Small intestine (tissue), 7 donors: ENCODE measurements at regions not wholly inside any gene's neighbourhood (a gene's known extent, or its start where the extent isn't known, plus 50 kb on each side); places are given as distances from the start of the nearest gene placed in this dataset.
"Not testable (repeated sequence)": the region's sequence is repeated elsewhere in the genome, so short reads cannot be mapped to it uniquely, and the experiment has no call there.

Experiments used
- DNase-seq, 2 donors: peaks; one replicate each; pipeline versions ENCODE4 v3.0.0 to v3.0.0-alpha.2; 2013
- FAIRE-seq: peaks from 2 replicates; lab custom pipeline; 2012; peaks lifted over from hg19 to GRCh38; lab: Jason Lieb, UNC
- H3K27ac ChIP-seq, 3 donors: one replicate each; pipeline ENCODE4 v1.5.1; 2013; ENCODE audit warnings: low read length in 2 of 3, mild to moderate bottlenecking in 2 of 3, control low read depth in 1 of 3, inconsistent platforms in 1 of 3, low read depth in 1 of 3, moderate library complexity in 1 of 3
- H3K27me3 ChIP-seq, 3 donors: one replicate each; pipeline ENCODE4 v1.6.1; 2013; ENCODE audit warnings: low read length in 3 of 3, inconsistent platforms in 1 of 3; ENCODE audit not compliant: control insufficient read depth in 3 of 3, insufficient read depth in 3 of 3
- H3K36me3 ChIP-seq, 3 donors: one replicate each; pipeline ENCODE4 v1.6.1; 2013; ENCODE audit warnings: low read length in 3 of 3, inconsistent platforms in 1 of 3, low read depth in 1 of 3, mild to moderate bottlenecking in 1 of 3, moderate library complexity in 1 of 3; ENCODE audit not compliant: control insufficient read depth in 3 of 3, insufficient read depth in 2 of 3
- H3K4me1 ChIP-seq, 3 donors: one replicate each; pipeline ENCODE4 v1.6.1; 2013; ENCODE audit warnings: low read length in 2 of 3, inconsistent platforms in 1 of 3, low read depth in 1 of 3, mild to moderate bottlenecking in 1 of 3, moderate library complexity in 1 of 3; ENCODE audit not compliant: control insufficient read depth in 3 of 3, insufficient read depth in 2 of 3
- H3K4me3 ChIP-seq, 3 donors: one replicate each; pipeline ENCODE4 v1.5.1; 2013; ENCODE audit warnings: low read length in 3 of 3, control low read depth in 1 of 3, inconsistent platforms in 1 of 3, low read depth in 1 of 3, mild to moderate bottlenecking in 1 of 3, moderate library complexity in 1 of 3
- H3K9me3 ChIP-seq, 2 donors: one replicate each; pipeline ENCODE4 v1.6.1; 2013; ENCODE audit warnings: low read depth in 1 of 2, low read length in 1 of 2; ENCODE audit not compliant: control insufficient read depth in 2 of 2, insufficient read depth in 1 of 2
- WGBS, 3 donors: extraction: QIAGEN DNeasy Blood & Tissue Kit; methylation state at CpG; one replicate each; pipeline ENCODE4 v1.1.7; 2013; 5-methylcytosine and 5-hydroxymethylcytosine counted together
- donor health status: healthy with polysubstance abuse.
- donor health status: control.
- donor health status: control.
- donor health status: Bipolar disorder and iron deficiency.
- donor health status: healthy.

- peak overlapping the region in 1 of 3 donors; percentile 52 for H3K4me3 ChIP-seq
- H3K36me3 ChIP-seq, FAIRE-seq, H3K27me3 ChIP-seq, H3K9me3 ChIP-seq: not testable (repeated sequence)
- peak; percentile 27 to 42 for DNase-seq
- peak overlapping the region in 2 of 3 donors; percentile 72 to 82 for H3K27ac ChIP-seq
- 12 to 26% (median 22%) methylated on average over 6 to 8 of the region's 8 CpGs for WGBS, 3 donors
- H3K4me1 ChIP-seq, result peaks cover 0 to 10% (median 0%) of the 10 kb centered on the region in 3 donors
Observed at GRCh38 chr11:67806728-67807235, 132.4 kb upstream of the ALDH3B2 start.

GRCh38 chr11:67806183-67806582, 131.8 kb upstream of the ALDH3B2 start:
- peaks cover 0 to 10% (median 0%) of the 10 kb centered on the region in 3 donors for H3K4me1 ChIP-seq
- not testable (repeated sequence) for H3K9me3 ChIP-seq, H3K27me3 ChIP-seq, FAIRE-seq, H3K36me3 ChIP-seq
- peak overlapping the region; percentile 30 to 52 (median 51) for H3K4me3 ChIP-seq
- 0 to 1% (median 1%) methylated on average over 11 to 26 of the region's 26 CpGs for WGBS, 3 donors
- DNase-seq, result peak in 1 of 2 donors; percentile 78
- H3K27ac ChIP-seq, result peak overlapping the region; percentile 72 to 82 (median 74)

GRCh38 chr11:67805253-67806126, 131.1 kb upstream of the ALDH3B2 start:
- not testable (repeated sequence) for H3K9me3 ChIP-seq, H3K36me3 ChIP-seq, H3K27me3 ChIP-seq
- Histone ChIP-seq H3K4me3 (peak overlapping the region; percentile 57 to 78 (median 68)), H3K27ac (peak overlapping the region; percentile 74 to 96 (median 82)), H3K4me1 (peaks cover 0 to 10% (median 0%) of the 10 kb centered on the region in 3 donors)
- DNase-seq, result peak; percentile 97
- 0 to 1% (median 1%) methylated on average over 48 to 66 of the region's 66 CpGs for WGBS, 3 donors
- peak; percentile 57 for FAIRE-seq

- Histone ChIP-seq H3K27ac (peak overlapping the region in 2 of 3 donors; percentile 45 to 72), H3K4me3 (peak overlapping the region; percentile 57 to 78 (median 68)), H3K4me1 (peaks cover 0 to 10% (median 0%) of the 10 kb centered on the region in 3 donors)
- H3K36me3 ChIP-seq, H3K9me3 ChIP-seq, FAIRE-seq, H3K27me3 ChIP-seq: not testable (repeated sequence)
- 2 to 3% (median 3%) methylated on average over 40 to 47 of the region's 47 CpGs for WGBS, 3 donors
- peak in 1 of 2 donors; percentile 34 for DNase-seq
Observed at GRCh38 chr11:67804435-67805252, 130.2 kb upstream of the ALDH3B2 start.

GRCh38 chr11:67803519-67803918, 129.1 kb upstream of the ALDH3B2 start:
- not testable (repeated sequence) for FAIRE-seq, H3K4me3 ChIP-seq, H3K27ac ChIP-seq, H3K27me3 ChIP-seq, DNase-seq, H3K9me3 ChIP-seq, H3K36me3 ChIP-seq
- peaks cover 0 to 10% (median 0%) of the 10 kb centered on the region in 3 donors for H3K4me1 ChIP-seq
- 74 to 79% (median 77%) methylated on average over 4 of the region's 4 CpGs for WGBS, 3 donors

DNA sequence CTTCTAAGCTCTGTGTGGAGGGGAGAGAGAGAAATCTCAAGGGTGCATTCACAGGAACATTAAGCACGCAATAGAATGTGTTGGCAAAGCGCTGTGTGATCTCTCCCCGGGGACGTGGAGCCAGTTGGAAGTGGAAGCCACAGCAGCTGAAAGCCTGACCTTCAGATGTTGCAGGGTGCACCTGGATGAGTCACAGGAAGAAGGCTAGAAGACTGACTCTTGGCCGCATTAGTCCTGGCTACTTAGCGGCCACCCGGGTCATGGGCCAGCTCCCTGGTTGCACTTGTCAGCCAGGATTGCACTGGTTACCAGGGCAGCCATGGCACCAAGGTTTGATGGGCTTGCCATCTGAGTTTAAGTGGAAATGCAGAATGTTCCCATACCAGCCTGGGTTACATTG, 128.6 kb upstream of the ALDH3B2 start:
- not testable (repeated sequence) for DNase-seq, FAIRE-seq, H3K27ac ChIP-seq, H3K36me3 ChIP-seq, H3K9me3 ChIP-seq, H3K27me3 ChIP-seq, H3K4me3 ChIP-seq
- H3K4me1 ChIP-seq, result peaks cover 0 to 10% (median 0%) of the 10 kb centered on the region in 3 donors
- WGBS, 3 donors, result 63 to 73% (median 63%) methylated on average over 7 of the region's 7 CpGs

GRCh38 chr11:67802623-67803022, 128.2 kb upstream of the ALDH3B2 start:
- H3K9me3 ChIP-seq, H3K4me3 ChIP-seq, DNase-seq, H3K27me3 ChIP-seq, H3K36me3 ChIP-seq, H3K27ac ChIP-seq, FAIRE-seq: not testable (repeated sequence)
- 68 to 80% (median 73%) methylated on average over 3 to 4 of the region's 4 CpGs for WGBS, 3 donors
- peaks cover 0 to 10% (median 0%) of the 10 kb centered on the region in 3 donors for H3K4me1 ChIP-seq

- 92 to 96% (median 95%) methylated on average over 6 of the region's 6 CpGs for WGBS, 3 donors
- H3K36me3 ChIP-seq, FAIRE-seq: not testable (repeated sequence)
Observed at GRCh38 chr11:67801397-67801796, 127.0 kb upstream of the ALDH3B2 start.

More at GRCh38 chr11:67801397-67801796, 127.0 kb upstream of the ALDH3B2 start:
- not testable (repeated sequence) for H3K27me3 ChIP-seq, H3K9me3 ChIP-seq, H3K4me1 ChIP-seq, H3K4me3 ChIP-seq, DNase-seq, H3K27ac ChIP-seq
